ENCODE measurements at regions not wholly inside any gene's neighbourhood (a gene's known extent, or its start where the extent isn't known, plus 50 kb on each side); places are given as distances from the start of the nearest gene placed in this dataset.

- Histone ChIP-seq H3K27me3 (no peaks in the 10 kb centered on the region), H3K36me3 (no peaks in the 10 kb centered on the region), H3K4me1 (no peaks in the 10 kb centered on the region), H3K27ac (no peak overlapping the region), H3K4me3 (no peak overlapping the region), H3K9me3 (no peaks in the 10 kb centered on the region)
- TF ChIP-seq, protein P1, sequence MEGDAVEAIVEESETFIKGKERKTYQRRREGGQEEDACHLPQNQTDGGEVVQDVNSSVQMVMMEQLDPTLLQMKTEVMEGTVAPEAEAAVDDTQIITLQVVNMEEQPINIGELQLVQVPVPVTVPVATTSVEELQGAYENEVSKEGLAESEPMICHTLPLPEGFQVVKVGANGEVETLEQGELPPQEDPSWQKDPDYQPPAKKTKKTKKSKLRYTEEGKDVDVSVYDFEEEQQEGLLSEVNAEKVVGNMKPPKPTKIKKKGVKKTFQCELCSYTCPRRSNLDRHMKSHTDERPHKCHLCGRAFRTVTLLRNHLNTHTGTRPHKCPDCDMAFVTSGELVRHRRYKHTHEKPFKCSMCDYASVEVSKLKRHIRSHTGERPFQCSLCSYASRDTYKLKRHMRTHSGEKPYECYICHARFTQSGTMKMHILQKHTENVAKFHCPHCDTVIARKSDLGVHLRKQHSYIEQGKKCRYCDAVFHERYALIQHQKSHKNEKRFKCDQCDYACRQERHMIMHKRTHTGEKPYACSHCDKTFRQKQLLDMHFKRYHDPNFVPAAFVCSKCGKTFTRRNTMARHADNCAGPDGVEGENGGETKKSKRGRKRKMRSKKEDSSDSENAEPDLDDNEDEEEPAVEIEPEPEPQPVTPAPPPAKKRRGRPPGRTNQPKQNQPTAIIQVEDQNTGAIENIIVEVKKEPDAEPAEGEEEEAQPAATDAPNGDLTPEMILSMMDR (IDR thresholded peaks at IDR 0.05): no peak
- DNase-seq (ENCODE audit: low spot score in 2 of 2): no peak
- intact Hi-C loops (cut with DNase I): no loop called here
These were observed 654.2 kb downstream of the OTOL1 start for GRCh38 chr3:162150790-162151189.

GRCh38 chr3:162152636-162153035, 656.0 kb downstream of the OTOL1 start:
- TF ChIP-seq, protein P1 (IDR thresholded peaks at IDR 0.05): no peak
- no peaks in the 10 kb centered on the region for H3K9me3 ChIP-seq
- intact Hi-C loops (cut with DNase I): no loop called here
- no peaks in the 10 kb centered on the region for H3K27me3 ChIP-seq
- no peak overlapping the region for H3K27ac ChIP-seq
- no peak for DNase-seq (ENCODE audit: low spot score in 2 of 2)
- H3K4me1 ChIP-seq: no peaks in the 10 kb centered on the region
- H3K4me3 ChIP-seq: no peak overlapping the region
- no peaks in the 10 kb centered on the region for H3K36me3 ChIP-seq

- H3K27me3 ChIP-seq: no peaks in the 10 kb centered on the region
- H3K9me3 ChIP-seq: no peaks in the 10 kb centered on the region
- no peaks in the 10 kb centered on the region for H3K4me1 ChIP-seq
- H3K4me3 ChIP-seq: no peak overlapping the region
- no peak overlapping the region for H3K27ac ChIP-seq
- no peak for DNase-seq (ENCODE audit: low spot score in 2 of 2)
- H3K36me3 ChIP-seq: no peaks in the 10 kb centered on the region
- TF ChIP-seq, protein P1 (IDR thresholded peaks at IDR 0.05): no peak
- intact Hi-C loops (cut with DNase I): no loop called here
These were observed 665.0 kb downstream of the OTOL1 start for GRCh38 chr3:162161595-162161994.

- Histone ChIP-seq H3K4me3 (no peak overlapping the region), H3K4me1 (no peaks in the 10 kb centered on the region), H3K27ac (no peak overlapping the region), H3K27me3 (no peaks in the 10 kb centered on the region), H3K36me3 (no peaks in the 10 kb centered on the region), H3K9me3 (no peaks in the 10 kb centered on the region)
- TF ChIP-seq, protein P1 (IDR thresholded peaks at IDR 0.05): no peak
- intact Hi-C loops (cut with DNase I): no loop called here
- DNase-seq (ENCODE audit: low spot score in 2 of 2): no peak
These were observed 668.7 kb downstream of the OTOL1 start for GRCh38 chr3:162165346-162165745.

GRCh38 chr3:162166543-162166942, 669.9 kb downstream of the OTOL1 start:
- intact Hi-C loops (cut with DNase I): no loop called here
- no peaks in the 10 kb centered on the region for H3K36me3 ChIP-seq
- H3K27ac ChIP-seq: no peak overlapping the region
- H3K9me3 ChIP-seq: no peaks in the 10 kb centered on the region
- no peaks in the 10 kb centered on the region for H3K27me3 ChIP-seq
- TF ChIP-seq, protein P1 (IDR thresholded peaks at IDR 0.05): no peak
- DNase-seq (ENCODE audit: low spot score in 2 of 2): no peak
- H3K4me1 ChIP-seq: no peaks in the 10 kb centered on the region
- H3K4me3 ChIP-seq: no peak overlapping the region

DNA sequence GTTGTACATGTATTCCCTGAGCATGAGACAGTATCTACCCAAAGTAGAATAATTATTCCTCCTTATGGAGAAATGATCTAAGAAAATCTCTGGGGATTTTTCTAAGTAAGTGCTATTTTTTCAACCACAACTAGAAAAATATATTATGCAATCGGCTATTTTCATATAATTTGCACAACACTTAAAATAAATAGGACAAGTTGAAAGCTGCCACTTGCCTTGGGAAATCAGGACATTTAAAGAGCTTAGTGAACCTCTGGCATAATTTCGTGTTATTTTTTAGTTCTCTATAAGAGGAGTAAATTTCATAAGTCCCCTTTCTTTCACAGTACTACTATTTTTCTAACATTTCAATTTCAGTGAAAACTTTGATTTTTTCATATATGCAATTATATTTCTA, 672.1 kb downstream of the OTOL1 start:
- Histone ChIP-seq H3K36me3 (no peaks in the 10 kb centered on the region), H3K4me3 (no peak overlapping the region), H3K9me3 (no peaks in the 10 kb centered on the region), H3K4me1 (no peaks in the 10 kb centered on the region), H3K27me3 (no peaks in the 10 kb centered on the region), H3K27ac (no peak overlapping the region)
- intact Hi-C loops (cut with DNase I): no loop called here
- no peak for DNase-seq (ENCODE audit: low spot score in 2 of 2)
- TF ChIP-seq, protein P1 (IDR thresholded peaks at IDR 0.05): no peak
